ENCODE measurements at regions not wholly inside any gene's neighbourhood (a gene's known extent, or its start where the extent isn't known, plus 50 kb on each side); places are given as distances from the start of the nearest gene placed in this dataset.

DNA sequence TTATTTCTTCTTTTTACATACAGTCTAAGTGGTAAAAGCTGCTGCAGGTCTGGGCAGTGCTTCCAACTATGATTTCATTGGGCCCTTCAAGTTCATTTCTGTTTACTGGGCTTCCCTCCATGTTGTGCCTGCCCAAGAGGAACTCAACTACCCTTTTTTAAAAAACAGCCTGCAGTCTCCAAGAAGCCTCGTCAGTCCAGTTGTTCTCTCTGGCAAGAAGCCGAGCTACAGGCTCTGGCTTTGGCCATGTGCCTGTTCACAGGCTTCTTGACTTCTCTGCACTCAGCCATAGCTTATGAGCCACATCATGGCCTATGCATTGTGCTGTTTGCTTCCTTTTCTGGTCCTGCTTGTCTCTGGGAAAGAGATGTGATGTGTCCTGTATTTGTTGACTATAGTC is 119.7 kb upstream of the PJA2 start:
- no peak for DNase-seq

DNA sequence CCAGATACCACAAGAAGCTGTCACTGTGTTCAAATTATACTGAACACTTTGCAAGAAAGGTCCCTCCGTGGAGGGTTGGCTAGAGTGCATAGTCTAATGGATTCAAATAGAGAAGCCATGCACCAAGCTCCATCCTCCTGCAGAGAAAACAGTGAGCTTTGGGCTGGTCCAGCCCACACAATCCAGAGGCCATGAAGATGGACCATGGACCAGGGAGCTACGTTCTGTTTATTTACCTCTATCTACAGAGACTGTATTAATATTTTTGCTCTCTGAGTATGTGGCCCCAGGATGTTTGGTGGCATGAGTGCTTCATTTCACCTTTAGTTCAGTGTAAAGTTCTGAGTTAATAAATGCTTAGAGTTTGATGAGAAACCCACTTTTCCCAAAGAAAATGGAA is 114.8 kb upstream of the PJA2 start:
- no peak for DNase-seq

DNA sequence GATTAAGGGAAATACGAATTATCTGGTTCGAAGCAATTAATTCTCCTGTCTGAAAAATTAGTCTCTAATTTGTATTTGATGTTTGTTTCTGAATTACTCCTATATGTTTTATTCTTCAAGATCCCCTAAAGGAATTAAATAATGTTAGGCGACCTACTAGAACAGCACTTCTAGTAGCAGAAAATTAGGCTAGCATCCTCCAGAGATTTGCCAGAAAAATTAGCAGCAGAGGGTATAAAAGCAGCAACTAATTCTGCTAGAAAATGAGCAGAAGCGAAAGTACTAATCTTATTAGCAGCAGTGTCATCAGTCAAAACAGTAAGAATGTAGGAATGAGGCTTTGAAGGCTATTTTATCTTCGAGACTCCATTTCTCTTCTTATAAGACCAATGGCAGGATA is 114.3 kb upstream of the PJA2 start:
- DNase-seq = no peak

DNA sequence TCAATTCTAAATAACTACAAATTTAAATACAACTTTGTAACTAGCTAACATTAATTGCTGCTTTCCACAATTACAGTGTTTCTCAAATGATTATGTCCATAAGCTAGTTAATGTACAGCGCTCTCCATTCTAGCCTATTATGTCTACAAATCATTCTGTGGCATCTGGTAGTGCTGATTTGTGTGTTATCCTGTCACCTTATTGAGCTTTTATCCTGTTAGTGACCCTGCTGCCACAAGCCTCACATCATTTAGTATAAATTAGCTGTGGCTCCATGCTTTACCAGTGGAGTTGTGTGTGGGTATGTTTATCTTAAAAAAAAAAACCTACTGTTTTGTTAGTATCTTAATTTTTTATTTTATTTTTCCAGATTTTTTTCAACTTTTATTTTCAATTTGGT is 112.6 kb upstream of the PJA2 start:
- no peak for DNase-seq

DNA sequence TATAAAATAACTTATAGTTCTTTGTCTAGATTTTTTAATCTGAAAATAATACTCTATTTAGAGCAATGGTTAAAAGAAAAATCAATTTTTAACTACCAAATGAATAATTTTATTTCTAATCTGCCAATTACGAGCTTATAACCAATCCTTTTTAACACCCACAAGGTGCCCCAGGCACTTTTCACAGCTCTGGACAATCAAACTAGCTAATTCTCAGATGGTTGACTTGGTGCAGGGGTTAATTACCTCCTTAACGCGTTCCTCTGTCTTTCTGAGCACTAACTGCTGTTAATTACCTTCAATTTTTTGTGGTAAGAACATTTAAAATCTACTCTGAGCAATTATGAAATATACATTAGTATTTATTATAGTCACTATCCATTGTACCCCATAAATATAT is 109.6 kb upstream of the PJA2 start:
- DNase-seq = no peak

DNA sequence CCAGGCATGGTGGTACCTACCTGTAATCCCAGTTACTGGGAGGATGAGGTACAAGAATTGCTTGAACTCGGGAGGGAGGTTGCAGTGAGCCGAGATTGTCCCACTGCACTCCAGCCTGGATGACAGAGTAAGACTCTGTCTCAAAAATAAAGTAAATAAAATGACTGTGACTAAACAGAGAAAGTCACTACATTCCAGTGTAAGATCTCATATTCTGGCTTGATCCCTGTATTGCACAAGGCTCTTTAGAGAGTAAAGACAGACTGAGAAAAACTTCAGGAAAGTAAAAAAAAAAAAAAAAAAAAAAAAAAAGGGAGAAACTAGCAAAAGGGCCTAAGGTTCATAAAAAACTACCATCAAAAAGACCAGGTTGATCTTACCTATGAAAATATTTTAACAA is 106.6 kb upstream of the PJA2 start:
- no peak for DNase-seq

DNA sequence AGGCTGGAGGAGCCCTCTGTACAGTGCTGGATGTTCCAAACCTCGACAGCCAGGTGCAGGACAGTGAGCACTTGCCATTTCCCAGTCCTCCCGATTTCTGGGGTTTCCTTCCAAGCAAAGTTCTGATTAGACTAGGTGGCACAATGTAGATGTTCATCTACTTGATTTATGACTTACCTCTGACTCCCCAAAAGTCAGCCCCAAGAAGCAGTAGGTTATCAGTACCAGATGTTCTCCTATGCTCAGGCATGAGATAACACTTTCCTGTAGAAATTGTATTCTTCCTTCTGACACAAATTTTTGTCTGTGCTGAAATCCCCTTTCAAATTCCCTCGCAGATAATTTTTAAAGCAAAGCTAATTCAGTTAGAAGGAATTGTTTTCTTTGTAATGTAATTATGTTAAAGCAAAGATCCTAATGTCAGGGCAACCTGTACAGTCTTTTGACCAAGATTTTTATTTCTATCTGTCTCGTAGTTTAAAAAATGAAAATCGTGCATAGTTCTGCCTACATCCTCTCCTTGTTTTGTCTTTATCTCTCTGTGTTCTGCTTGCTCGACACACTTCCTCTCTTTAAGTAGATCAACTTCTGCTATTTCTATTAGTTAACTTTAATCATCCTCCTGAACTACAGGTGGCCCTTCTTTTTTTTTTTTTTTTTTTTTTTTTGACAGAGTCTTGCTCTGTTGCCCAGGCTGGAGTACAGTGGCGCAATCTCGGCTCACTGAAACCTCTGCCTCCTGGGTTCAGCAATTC is 102.4 kb upstream of the PJA2 start:
- no peak for DNase-seq

DNA sequence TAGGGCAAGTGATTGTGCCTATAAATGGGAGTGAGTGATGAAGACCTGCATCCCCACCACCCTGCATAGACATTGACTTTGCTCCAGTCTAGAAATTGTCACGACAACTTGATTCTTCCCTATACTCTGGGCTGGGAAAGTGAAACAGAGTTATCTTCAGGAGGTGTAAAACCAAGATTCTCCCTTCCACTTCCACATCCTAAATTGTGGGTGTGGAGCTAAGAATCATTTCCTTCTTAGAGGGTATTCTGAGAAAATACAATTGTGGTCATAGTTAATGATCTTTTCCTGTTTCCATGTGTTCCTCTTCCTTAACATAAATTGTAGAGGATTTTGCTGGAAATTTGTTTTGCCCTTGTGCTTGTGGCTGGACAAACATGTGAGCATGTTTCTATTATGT is 96.8 kb upstream of the PJA2 start:
- DNase-seq = no peak

DNA sequence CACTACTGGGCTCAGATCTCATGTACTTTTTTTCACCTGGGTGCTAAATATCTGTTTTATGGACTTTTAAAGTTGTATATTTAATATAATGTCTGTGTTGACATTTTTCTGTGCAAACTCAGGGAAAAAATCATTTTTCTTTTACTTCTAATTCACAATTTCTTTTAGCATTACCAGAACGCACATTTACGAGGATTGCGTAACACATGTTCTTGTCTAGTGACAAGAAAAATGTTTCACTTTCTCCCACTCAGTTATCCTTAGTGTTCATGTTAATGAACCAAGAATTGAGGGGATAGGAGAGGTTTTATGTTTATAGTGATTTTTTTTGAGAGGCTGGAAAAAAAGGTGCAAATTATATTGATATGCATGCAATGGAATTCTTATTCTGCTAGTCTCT is 86.3 kb upstream of the PJA2 start:
- DNase-seq = no peak

DNA sequence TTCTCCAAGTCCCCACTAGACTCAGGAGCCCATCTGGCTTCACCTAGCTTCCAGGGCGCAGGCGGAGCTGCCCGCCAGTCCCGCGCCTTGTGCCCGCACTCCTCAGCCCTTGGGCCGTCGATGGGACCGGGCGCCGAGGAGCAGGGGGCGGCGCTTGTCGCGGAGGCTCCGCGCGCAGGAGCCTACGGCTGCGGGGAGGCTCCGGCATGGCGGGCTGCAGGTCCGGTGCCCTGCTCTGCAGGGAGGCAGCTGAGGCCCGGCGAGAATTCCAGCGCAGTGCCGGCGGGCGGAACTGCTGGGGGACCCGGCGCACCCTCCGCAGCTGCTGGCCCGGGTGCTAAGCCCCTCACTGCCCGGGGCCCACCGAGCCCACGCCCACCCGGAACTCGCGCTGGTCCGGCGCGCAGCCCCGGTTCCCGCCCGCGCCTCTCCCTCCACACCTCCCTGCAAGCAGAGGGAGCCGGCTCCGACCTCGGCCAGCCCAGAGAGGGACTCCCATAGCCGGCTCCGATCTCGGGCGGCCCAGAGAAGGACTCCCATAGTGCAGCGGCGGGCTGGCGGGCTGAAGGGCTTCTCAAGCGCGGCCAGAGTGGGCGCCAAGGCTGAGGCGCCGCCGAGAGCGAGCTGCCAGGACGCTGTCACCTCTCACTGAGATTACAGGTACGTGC is 78.1 kb upstream of the PJA2 start:
- DNase-seq = no peak

DNA sequence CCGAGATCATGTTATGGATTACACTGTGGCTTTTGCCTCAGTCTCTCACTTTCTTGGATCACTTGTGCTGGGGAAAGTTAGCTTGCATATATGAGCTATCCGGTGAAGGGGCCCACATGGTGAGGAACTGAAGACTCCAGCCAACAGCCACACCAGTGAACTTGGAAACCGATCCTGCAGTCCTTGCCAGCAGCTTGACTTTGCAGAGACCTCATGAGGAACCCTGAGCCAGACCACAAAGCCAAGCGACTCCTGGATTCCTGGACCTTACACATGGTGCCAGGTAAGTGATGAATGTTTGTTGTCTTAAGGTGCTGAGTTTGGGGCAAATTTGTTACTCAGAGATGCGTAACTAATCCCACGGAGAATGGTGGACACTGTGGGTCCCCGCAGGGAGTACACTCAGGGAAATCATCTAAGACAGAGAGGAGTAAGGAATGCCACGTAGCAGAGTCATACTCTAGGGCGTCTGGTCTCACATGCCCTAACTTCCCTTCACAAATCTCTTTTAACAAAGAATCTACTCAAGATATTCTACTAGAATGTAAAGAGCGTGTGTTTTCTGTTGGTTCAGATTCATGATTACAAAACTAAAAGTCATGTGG is 76.5 kb upstream of the PJA2 start:
- DNase-seq = no peak

DNA sequence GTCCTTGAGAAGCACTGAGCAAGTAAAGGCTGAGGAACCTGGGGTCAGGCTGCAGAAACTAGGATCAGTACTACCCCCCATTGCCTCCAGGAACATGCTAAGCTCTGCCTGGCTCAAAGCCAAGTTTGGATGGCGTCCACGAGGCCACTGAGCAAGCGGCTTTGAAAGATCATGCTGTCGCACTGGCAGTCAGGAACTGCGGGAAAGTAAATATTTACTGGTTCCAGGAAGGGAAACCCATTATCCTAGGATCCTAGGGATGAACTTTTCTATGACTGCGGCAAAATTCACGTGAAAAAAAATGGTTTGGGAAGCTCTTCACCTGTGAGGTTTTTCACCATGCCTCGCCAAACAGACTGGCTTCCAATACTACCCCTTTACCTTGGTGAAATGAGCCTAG is 75.3 kb upstream of the PJA2 start:
- peak; percentile 68 for DNase-seq

DNA sequence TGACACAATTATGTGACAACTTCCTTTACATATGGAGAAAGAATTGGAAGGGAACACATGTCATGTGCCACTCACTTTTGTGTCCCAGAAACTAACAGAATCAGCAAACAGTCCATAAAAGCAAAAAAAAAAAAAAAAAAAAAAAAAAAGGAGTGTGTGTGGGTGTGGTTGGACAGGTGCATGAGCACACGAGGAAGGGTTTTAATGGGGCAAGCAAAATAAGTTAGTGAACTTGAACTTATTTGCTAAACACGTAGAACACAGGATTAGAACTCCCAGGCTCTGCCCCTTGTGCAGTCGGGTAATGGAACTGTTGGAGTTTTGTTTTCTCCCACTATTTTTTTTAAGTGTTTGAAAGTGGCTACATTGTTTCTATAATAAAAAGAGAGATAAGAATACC is 74.8 kb upstream of the PJA2 start:
- no peak for DNase-seq

DNA sequence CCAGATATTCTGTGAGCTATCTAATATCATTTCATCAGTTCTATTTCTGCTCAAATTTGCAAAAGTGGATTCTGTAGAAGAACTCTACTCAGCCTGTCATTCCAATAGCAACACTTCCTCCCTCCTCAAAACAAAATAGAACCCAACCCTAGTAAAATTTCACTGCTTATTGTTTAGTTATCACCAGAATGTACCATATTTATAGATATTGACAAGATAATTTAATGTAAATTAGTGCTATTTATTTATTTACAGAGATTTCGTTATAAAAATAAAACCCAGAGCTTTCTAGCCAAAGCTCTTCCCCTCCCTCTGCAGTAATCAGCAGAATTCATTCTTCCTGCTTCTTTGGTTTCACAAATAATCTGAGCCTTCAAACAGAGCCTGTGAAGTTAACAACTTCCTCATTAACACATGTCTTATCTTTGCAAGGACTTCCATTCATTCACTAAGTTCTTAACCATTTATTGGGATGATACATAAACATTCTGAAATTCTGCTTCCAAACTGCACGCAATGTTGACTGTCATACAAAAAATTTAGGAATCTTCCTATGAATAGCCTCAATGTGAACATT is 73.7 kb upstream of the PJA2 start:
- no peak for DNase-seq

DNA sequence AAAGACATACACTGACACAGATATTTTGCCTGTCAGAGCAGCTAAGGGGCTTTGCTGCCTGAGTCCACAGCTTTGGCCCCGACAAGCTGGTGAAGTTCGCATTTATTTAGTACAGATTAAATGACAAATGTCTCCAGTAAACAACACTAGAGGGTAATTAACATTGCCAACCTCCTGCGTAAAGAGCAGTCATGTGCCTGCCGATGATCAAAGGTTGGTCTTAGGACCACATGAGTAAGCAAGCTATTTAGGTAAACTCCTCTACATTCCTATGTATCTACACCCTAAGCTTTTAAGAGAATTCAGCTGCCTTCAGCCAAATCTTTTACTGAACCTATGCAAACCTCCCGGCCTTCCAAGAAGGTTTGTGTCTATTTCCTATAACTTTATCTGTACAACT is 73.0 kb upstream of the PJA2 start:
- DNase-seq = no peak

DNA sequence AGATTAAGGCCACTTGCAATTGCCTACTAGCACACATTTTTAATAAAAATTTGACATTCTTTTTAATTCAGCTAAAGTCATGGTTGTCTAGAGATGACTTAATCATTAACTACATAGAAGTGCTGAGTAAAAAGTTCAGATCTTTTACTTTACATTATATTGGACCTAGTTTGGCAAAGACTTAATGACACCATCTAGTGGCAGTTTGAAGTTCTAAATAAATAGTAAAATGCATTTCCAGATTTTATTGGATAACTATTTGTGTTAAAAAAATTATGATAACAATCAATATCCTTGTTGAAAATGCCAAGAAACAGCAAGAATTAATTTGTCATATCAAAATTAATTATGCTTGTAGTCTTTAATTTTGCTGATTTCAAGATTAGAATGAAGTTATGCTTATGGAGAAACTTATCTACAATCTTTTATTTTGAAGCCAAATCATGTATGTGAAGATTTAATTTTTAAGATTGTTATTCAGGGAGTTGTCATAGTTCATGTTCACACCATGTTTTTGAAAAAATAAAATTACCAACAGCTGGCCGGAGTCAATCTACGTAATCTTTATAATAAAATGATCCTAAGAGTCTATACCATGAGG is 69.6 kb upstream of the PJA2 start:
- DNase-seq = no peak

DNA sequence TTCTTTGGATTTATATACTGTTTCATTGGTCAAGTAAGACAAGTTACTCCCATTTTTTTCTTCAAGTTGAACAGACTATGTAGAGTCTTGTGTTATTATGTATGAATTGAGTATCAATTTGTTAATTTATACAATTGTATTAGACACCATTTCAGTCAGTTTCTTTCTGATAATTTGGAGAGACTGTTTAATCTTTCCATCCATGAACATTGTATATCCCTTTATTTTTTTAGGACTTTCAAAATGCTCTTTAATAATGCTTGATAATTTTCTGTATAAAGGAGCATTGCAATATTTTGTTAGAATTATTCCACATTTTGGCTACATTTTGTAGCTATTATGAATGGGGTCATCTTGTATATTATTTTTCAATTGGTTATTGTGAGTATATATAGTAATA is 69.1 kb upstream of the PJA2 start:
- DNase-seq = no peak

DNA sequence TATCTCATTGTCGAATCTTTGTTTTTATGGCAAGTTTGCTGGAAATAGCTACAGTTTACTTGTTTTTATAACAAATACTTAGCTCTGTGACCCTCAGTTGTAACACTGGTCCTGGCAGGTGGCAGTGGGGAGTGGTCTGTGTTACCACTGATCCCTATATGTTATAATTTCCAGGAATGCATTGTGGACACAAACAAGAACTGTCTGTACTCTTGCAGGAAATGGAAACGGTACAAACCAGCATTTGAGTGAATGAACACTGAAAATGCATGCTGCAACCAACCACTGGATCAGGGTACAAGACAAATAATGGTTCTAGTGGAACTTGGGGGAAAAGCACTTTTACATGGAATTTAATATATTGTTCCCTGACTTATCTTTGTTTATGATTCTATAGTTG is 66.5 kb upstream of the PJA2 start:
- no peak for DNase-seq

DNA sequence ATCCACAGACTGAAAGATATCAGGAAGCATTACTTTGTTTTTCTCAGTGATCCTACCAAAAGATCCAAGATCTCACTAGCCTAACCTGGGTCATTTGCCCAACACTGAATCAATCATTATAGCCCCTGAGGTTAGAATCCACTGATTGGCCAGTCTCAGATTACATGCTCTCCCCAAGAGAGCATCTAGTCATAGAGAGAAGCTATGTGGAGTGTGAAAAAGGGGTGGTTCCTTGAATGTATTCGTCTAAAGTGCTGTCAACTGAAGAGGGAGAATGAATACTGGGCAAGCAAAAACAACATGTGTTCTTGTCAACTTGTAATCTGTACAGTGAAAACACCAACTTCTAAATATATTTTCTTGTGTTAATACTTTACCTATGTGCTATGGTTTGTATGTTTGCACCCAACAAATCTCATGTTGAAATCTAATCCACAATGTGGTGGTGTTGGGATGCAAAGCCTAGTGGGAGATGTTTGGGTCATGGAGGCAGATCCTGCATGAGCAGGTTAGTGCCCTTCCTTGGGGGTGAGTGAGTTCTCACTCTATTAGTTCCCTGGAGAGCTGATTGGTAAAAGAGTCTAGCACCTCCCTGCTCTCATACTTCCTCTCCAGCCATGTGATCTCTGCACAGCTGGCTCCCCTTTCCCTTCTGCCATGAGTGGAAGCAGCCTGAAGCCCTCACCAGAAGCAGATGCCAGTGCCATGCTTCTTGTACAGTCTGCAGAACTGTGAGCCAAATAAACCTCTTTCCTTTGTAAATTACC is 60.3 kb upstream of the PJA2 start:
- DNase-seq = no peak

DNA sequence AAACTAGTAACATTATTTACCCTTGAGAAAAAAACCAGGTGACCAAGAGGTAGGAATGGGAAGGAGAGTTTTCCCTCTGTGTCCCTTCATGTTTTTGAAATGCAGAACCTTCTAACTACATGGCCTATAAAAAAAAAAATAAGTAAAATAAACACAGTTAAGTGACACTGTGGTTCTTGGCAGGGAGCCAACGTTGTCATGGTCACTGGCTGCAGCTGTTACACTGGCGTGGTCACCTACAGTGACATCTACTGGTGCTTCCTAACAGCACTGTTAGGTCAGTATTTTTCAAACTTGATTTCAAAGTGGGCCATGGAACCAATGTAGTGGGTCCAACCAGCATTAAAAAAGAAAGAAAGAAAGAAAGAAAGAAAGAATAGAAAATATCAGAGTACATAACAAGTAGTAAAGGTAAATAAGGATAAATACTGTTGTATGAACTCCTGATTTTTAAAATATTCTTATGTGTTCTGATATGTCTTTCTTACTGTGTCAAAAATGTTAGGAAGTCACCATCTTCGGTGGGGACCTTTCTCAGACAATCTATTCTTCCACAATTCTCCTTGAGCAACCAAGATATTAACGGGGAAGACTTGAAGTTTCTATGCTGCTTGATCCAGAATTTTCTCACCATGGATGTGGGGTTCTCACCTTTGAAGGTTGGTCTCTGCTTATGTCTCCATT is 59.1 kb upstream of the PJA2 start:
- peak; percentile 90 for DNase-seq

DNA sequence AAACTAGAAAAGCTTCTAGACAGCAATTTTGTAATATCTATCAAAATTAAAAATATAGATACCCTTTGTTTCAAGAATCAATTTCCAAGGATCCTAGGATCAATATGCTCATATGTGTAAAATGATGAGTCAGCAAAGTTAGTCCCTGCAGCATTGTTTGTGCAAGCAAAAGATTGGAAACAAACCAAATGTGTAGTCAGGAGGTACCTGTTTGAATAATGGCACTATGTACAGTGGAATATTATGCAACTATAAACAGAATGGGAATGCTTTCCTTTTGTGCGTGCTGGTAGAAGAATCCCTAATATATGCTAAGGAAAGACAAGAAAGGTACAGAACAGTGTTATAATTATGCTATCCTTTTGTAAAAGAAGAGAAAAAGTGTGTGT is 58.5 kb upstream of the PJA2 start:
- DNase-seq = no peak

DNA sequence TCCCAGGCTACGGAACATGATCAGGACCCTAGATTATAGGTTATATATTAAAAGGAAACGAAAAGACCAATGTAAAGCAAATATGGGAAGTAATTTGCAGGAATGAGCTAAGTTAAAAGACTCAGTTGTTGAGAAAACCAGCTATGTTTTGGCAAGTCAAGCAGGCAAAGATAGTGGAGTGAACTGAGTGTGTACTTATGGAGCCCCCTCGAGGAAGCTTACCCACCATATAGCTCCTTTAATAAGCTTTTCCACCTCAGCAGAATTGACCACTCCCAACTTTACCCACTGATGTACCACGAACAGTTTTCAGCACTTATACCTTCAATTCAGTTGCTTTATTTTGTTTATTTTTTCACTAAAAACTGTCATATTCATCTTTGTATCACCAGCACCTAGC is 57.3 kb upstream of the PJA2 start:
- no peak for DNase-seq
